GM12878 (cell line): ENCODE measurements at regions not wholly inside any gene's neighbourhood (a gene's known extent, or its start where the extent isn't known, plus 50 kb on each side); places are given as distances from the start of the nearest gene placed in this dataset.

Source experiments
- ATAC-seq: fragments of 200-7000 bp; cut with Tn5 transposase; 3 replicates; pipeline ENCODE4 v1.9.1; 2020; ENCODE audit warnings: mild to moderate bottlenecking, moderate library complexity
- BruUV-seq: library from RNA; stranded (reverse); fragments of 400-500 nt; replicated peaks from 2 replicates; lab custom pipeline; 2021; lab: Mats Ljungman, UMichigan
- CTCF ChIA-PET: fragments of 300-600 bp; sonication (Branson Sonifier 250); formaldehyde crosslinking; extraction: SDS; loops from one replicate; lab custom pipeline; 2021; ENCODE audit warnings: inconsistent platforms; lab: Yijun Ruan, JAX
- POLR2A ChIA-PET: fragments of 350-600 bp; formaldehyde crosslinking; extraction: SDS; loops from one replicate; lab custom pipeline; 2021; ENCODE audit warnings: inconsistent platforms; lab: Charles Lee
- RAD21 ChIA-PET: fragments of 300-600 bp; sonication (Branson Sonifier 250); formaldehyde crosslinking; loops from one replicate; lab custom pipeline; 2023; ENCODE audit warnings: antibody characterized with exemption; ENCODE audit not compliant: unreplicated experiment; lab: Charles Lee
- SMC1A ChIA-PET: fragments of 300-600 bp; sonication (Branson Sonifier 250); formaldehyde crosslinking; loops from one replicate; lab custom pipeline; 2023; ENCODE audit not compliant: unreplicated experiment, uncharacterized antibody; lab: Charles Lee
- DNase-seq: peaks from one replicate; pipeline ENCODE4 v3.0.0-alpha.2; 2011; ENCODE audit warnings: low read depth, low spot score
- FAIRE-seq: peaks from 3 replicates; lab custom pipeline; 2011; peaks lifted over from hg19 to GRCh38; lab: Jason Lieb, UNC
- H2AFZ ChIP-seq: 2 replicates; pipeline ENCODE4 v1.6.0; 2011; ENCODE audit warnings: low read depth, low read length, control low read depth; ENCODE audit not compliant: control insufficient read depth
- H3K27ac ChIP-seq: 2 replicates; pipeline ENCODE4 v1.5.1; 2011; ENCODE audit warnings: control low read depth; ENCODE audit not compliant: control insufficient read depth, insufficient read depth
- H3K27me3 ChIP-seq, 2 experiments: replicated peaks in 1 of 2; 2 replicates each; pipeline versions ENCODE4 v1.6.0 to v1.6.1; 2011; ENCODE audit warnings: low read length in 1 of 2; ENCODE audit not compliant: control insufficient read depth in 2 of 2, insufficient read depth in 2 of 2
- H3K36me3 ChIP-seq, 2 experiments: 2 replicates each; pipeline ENCODE4 v1.5.1; 2011; ENCODE audit warnings: low read length in 1 of 2; ENCODE audit not compliant: control insufficient read depth in 2 of 2, insufficient read depth in 2 of 2
- H3K4me1 ChIP-seq: 2 replicates; pipeline ENCODE4 v1.6.1; 2011; ENCODE audit warnings: mild to moderate bottlenecking, low read length, moderate library complexity, mixed read lengths; ENCODE audit not compliant: control insufficient read depth, insufficient read depth
- H3K4me2 ChIP-seq: 2 replicates; pipeline ENCODE4 v1.6.0; 2011; ENCODE audit warnings: control low read depth; ENCODE audit not compliant: control insufficient read depth, insufficient read depth
- H3K4me3 ChIP-seq: fragments of 200-600 bp; sonication (generic); 2 replicates; pipeline ENCODE4 v1.5.1; 2016
- H3K79me2 ChIP-seq: 2 replicates; pipeline ENCODE4 v1.6.0; 2011; ENCODE audit warnings: low read length; ENCODE audit not compliant: control insufficient read depth, insufficient read depth
- H3K9ac ChIP-seq: 2 replicates; pipeline ENCODE4 v1.8.0; 2011; ENCODE audit warnings: low read length, control low read depth, mixed read lengths; ENCODE audit not compliant: control insufficient read depth, insufficient read depth
- H3K9me3 ChIP-seq: replicated peaks from 3 replicates; pipeline ENCODE4 v1.5.1; 2011; ENCODE audit warnings: mild to moderate bottlenecking, low read length; ENCODE audit not compliant: control insufficient read depth, insufficient read depth
- H4K20me1 ChIP-seq: 2 replicates; pipeline ENCODE4 v1.6.0; 2011; ENCODE audit not compliant: control insufficient read depth, insufficient read depth
- BHLHE40 ChIP-seq, 2 experiments: fragments of 450-650 bp in 1 of 2; IDR thresholded peaks; 2 replicates each; pipeline ENCODE4 v1.6.1; 2011 to 2017; ENCODE audit warnings: low read depth in 2 of 2, borderline replicate concordance in 1 of 2, improper control_type of control experiment in 1 of 2, low read length in 1 of 2, mild to moderate bottlenecking in 1 of 2
- CREB1 ChIP-seq: IDR thresholded peaks from 2 replicates; pipeline ENCODE4 v1.6.1; 2012; ENCODE audit warnings: low read depth, mild to moderate bottlenecking, inconsistent platforms
- FOXM1 ChIP-seq: IDR thresholded peaks from 2 replicates; pipeline ENCODE4 v1.6.1; 2012; ENCODE audit warnings: low read depth, mild to moderate bottlenecking, inconsistent platforms, low read length, moderate library complexity
- HCFC1 ChIP-seq: fragments of 150-350 bp; IDR thresholded peaks from 2 replicates; pipeline ENCODE4 v1.6.1; 2014; ENCODE audit warnings: low read length
- KLF5 ChIP-seq: fragments of 450-650 bp; IDR thresholded peaks from 2 replicates; pipeline ENCODE4 v1.6.1; 2014; ENCODE audit warnings: mild to moderate bottlenecking; ENCODE audit not compliant: partially characterized antibody
- MEF2A ChIP-seq: IDR thresholded peaks from 2 replicates; pipeline ENCODE4 v1.6.1; 2011; ENCODE audit warnings: low read depth, mild to moderate bottlenecking, low read length, moderate library complexity; ENCODE audit not compliant: insufficient read depth
- POLR2A ChIP-seq: IDR thresholded peaks from 2 replicates; pipeline ENCODE4 v1.6.1; 2011; ENCODE audit warnings: low read depth, mild to moderate bottlenecking, low read length
- RAD51 ChIP-seq: fragments of 450-650 bp; IDR thresholded peaks from 2 replicates; pipeline ENCODE4 v1.6.1; 2016; ENCODE audit warnings: moderate library complexity, mild to moderate bottlenecking, inconsistent platforms
- SIX5 ChIP-seq: IDR thresholded peaks from 2 replicates; pipeline ENCODE4 v1.6.1; 2011; ENCODE audit warnings: mild to moderate bottlenecking, low read depth, low read length, moderate library complexity; ENCODE audit not compliant: severe bottlenecking
- YBX1 ChIP-seq: fragments of 450-650 bp; IDR thresholded peaks from 2 replicates; pipeline ENCODE4 v1.6.1; 2016; ENCODE audit warnings: antibody characterized with exemption
- ZNF384 ChIP-seq: IDR thresholded peaks from 2 replicates; pipeline ENCODE4 v1.6.1; 2012; ENCODE audit warnings: low read depth, mild to moderate bottlenecking, low read length, improper control_type of control experiment, borderline replicate concordance
- ZSCAN29 ChIP-seq: fragments of 450-650 bp; IDR thresholded peaks from 2 replicates; pipeline ENCODE4 v1.6.1; 2017; ENCODE audit warnings: mild to moderate bottlenecking, moderate library complexity
- WGBS: methylation state at CpG from one replicate; pipeline ENCODE4 v1.1.6; 2016; ENCODE audit warnings: low lambda C conversion rate; ENCODE audit not compliant: insufficient replicate concordance, insufficient coverage; ENCODE audit errors: missing lambda C conversion rate; 5-methylcytosine and 5-hydroxymethylcytosine counted together
- in situ Hi-C: fragments of 300-500 bp; cut with MboI; formaldehyde crosslinking; loops from 9 replicates; pipeline ENCODE4 v1.14.3; 2018; ENCODE audit warnings: mixed read lengths
- intact Hi-C: fragments of 100-400 bp; cut with micrococcal nuclease; formaldehyde crosslinking; loops from one replicate; pipeline ENCODE4 v1.14.2; 2022; ENCODE audit not compliant: unreplicated experiment
- TF ChIP-seq, protein P1 (sequence below): fragments of 450-650 bp; IDR thresholded peaks from 2 replicates; pipeline ENCODE4 v1.6.1; 2016; ENCODE audit warnings: mild to moderate bottlenecking
- TF ChIP-seq, protein P2 (sequence below): fragments of 450-650 bp; IDR thresholded peaks from 2 replicates; pipeline ENCODE4 v1.6.1; 2017; ENCODE audit warnings: mild to moderate bottlenecking, low read depth, inconsistent platforms; ENCODE audit not compliant: poor library complexity, severe bottlenecking
- TF ChIP-seq, protein P3 (sequence below): IDR thresholded peaks from 2 replicates; pipeline ENCODE4 v1.6.1; 2011; ENCODE audit warnings: low read depth, low read length, improper control_type of control experiment, borderline replicate concordance

DNA sequence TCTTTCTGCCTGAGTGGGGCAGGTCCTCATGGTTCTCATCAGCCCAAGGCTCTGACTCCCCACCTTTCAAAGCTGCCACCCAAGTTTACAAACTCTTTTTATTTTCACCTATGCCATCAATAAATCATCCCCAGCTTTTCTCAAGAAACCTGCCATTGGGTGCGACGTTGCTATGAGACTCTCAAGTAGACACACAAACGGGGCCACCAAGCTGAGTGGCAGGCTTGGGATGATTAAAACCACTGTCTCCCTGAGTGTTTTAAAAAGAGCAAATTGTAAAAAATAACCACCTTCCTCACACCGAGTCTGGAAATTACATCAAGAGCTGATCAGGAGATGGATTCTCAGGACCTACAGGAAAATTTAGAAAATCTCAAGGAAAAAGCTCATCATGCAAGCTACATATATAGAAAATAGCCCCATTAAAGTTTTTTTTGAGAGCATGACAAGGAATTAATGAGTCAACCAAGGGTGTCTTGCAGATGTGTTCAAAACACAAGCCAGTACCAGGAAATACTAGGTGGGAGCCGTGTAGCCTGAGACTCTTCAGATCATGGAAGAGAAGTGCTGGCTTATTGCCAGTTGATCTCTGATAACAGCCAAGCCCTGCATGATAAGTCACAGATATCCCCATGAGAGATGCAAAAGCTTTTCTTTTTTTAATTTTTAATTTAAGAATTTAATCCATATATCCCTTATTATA, 158.4 kb upstream of the BACE2 start:
- no peaks in the 10 kb centered on the region for H3K36me3 ChIP-seq
- ATAC-seq: no peak
- RAD21 ChIA-PET: no interaction called here
- no TSS peak for BruUV-seq
- CTCF ChIA-PET: no interaction called here
- in situ Hi-C loops: no loop called here
- no peaks in the 10 kb centered on the region for H3K79me2 ChIP-seq
- TF ChIP-seq ZSCAN29 (no peak), KLF5 (no peak), BHLHE40 (IDR thresholded peaks at IDR 0.05; ENCODE audit: borderline replicate concordance in 1 of 2, low read depth in 2 of 2, low read length in 1 of 2) (no peak), RAD51 (no peak), MEF2A (no peak), SIX5 (no peak), CREB1 (no peak), YBX1 (no peak), HCFC1 (no peak), POLR2A (no peak), ZNF384 (no peak), FOXM1 (no peak)
- TF ChIP-seq, protein P1, sequence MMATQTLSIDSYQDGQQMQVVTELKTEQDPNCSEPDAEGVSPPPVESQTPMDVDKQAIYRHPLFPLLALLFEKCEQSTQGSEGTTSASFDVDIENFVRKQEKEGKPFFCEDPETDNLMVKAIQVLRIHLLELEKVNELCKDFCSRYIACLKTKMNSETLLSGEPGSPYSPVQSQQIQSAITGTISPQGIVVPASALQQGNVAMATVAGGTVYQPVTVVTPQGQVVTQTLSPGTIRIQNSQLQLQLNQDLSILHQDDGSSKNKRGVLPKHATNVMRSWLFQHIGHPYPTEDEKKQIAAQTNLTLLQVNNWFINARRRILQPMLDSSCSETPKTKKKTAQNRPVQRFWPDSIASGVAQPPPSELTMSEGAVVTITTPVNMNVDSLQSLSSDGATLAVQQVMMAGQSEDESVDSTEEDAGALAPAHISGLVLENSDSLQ: no peak
- TF ChIP-seq, protein P2, sequence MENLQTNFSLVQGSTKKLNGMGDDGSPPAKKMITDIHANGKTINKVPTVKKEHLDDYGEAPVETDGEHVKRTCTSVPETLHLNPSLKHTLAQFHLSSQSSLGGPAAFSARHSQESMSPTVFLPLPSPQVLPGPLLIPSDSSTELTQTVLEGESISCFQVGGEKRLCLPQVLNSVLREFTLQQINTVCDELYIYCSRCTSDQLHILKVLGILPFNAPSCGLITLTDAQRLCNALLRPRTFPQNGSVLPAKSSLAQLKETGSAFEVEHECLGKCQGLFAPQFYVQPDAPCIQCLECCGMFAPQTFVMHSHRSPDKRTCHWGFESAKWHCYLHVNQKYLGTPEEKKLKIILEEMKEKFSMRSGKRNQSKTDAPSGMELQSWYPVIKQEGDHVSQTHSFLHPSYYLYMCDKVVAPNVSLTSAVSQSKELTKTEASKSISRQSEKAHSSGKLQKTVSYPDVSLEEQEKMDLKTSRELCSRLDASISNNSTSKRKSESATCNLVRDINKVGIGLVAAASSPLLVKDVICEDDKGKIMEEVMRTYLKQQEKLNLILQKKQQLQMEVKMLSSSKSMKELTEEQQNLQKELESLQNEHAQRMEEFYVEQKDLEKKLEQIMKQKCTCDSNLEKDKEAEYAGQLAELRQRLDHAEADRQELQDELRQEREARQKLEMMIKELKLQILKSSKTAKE: no peak
- TF ChIP-seq, protein P3, sequence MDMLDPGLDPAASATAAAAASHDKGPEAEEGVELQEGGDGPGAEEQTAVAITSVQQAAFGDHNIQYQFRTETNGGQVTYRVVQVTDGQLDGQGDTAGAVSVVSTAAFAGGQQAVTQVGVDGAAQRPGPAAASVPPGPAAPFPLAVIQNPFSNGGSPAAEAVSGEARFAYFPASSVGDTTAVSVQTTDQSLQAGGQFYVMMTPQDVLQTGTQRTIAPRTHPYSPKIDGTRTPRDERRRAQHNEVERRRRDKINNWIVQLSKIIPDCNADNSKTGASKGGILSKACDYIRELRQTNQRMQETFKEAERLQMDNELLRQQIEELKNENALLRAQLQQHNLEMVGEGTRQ: no peak
- TF ChIP-seq, all 136 proteins: peak for 0
- DNase-seq (no peak), FAIRE-seq (no peak)
- H3K27me3 ChIP-seq: no peaks in the 10 kb centered on the region
- intact Hi-C loops: no loop called here
- SMC1A ChIA-PET: no interaction called here
- H3K4me1 ChIP-seq: no peaks in the 10 kb centered on the region
- WGBS: 54% methylated on average over 5 of the region's 5 CpGs
- H3K27ac ChIP-seq: no peak overlapping the region
- H4K20me1 ChIP-seq: no peaks in the 10 kb centered on the region
- no peaks in the 10 kb centered on the region; the same call in 2 of the 3 replicates for H3K9me3 ChIP-seq
- no peak overlapping the region for H3K4me3 ChIP-seq
- H2AFZ ChIP-seq: no peak overlapping the region
- H3K4me2 ChIP-seq: no peak overlapping the region
- POLR2A ChIA-PET: no interaction called here
- H3K9ac ChIP-seq: no peak overlapping the region
